Breast epithelium (tissue), 4 donors: ENCODE measurements at regions not wholly inside any gene's neighbourhood (a gene's known extent, or its start where the extent isn't known, plus 50 kb on each side); places are given as distances from the start of the nearest gene placed in this dataset.

Source experiments
- DNase-seq, 2 donors: peaks; one replicate each; pipeline ENCODE4 v3.0.0-alpha.2; 2019; ENCODE audit warnings: low spot score in 2 of 2
- H3K27ac ChIP-seq, 2 donors: fragments of 200-600 bp; sonication (generic) in 1 of 2; one replicate each; pipeline ENCODE4 v1.5.1; 2016 to 2019; ENCODE audit warnings: mild to moderate bottlenecking in 1 of 2
- H3K27me3 ChIP-seq, 2 donors: fragments of 200-600 bp; sonication (generic) in 1 of 2; one replicate each; pipeline versions ENCODE4 v1.5.1 to v1.6.0; 2017 to 2019; ENCODE audit warnings: control low read depth in 1 of 2, mild to moderate bottlenecking in 1 of 2
- H3K36me3 ChIP-seq: fragments of 200-600 bp; one replicate; pipeline ENCODE4 v1.5.1; 2019
- H3K4me1 ChIP-seq, 2 donors: fragments of 200-600 bp; sonication (generic); one replicate each; pipeline ENCODE4 v1.5.1; 2016 to 2019; ENCODE audit warnings: control low read depth in 1 of 2
- H3K4me3 ChIP-seq, 3 donors: fragments of 200-600 bp; sonication (generic); 1 replicate in 2 of 3; 2 replicates in 1 of 3; pipeline ENCODE4 v1.5.1; 2016 to 2019; ENCODE audit warnings: mild to moderate bottlenecking in 3 of 3, moderate library complexity in 2 of 3
- H3K9me3 ChIP-seq, 2 donors: fragments of 200-600 bp; sonication (generic) in 1 of 2; one replicate each; pipeline ENCODE4 v1.5.1; 2016 to 2019; ENCODE audit warnings: control low read depth in 1 of 2
- CTCF ChIP-seq, 3 donors: fragments of 450-650 bp; IDR thresholded peaks; one replicate each; pipeline ENCODE4 v1.5.1; 2016 to 2017; ENCODE audit warnings: antibody characterized with exemption in 3 of 3, mild to moderate bottlenecking in 3 of 3, moderate library complexity in 3 of 3
- POLR2A ChIP-seq: fragments of 450-650 bp; IDR thresholded peaks from one replicate; pipeline ENCODE4 v1.6.1; 2016; ENCODE audit warnings: antibody characterized with exemption, mild to moderate bottlenecking, moderate library complexity
- POLR2AphosphoS5 ChIP-seq, 3 donors: sonication (generic); formaldehyde crosslinking; IDR thresholded peaks; one replicate each; pipeline ENCODE4 v1.6.1; 2017; ENCODE audit warnings: antibody characterized with exemption in 3 of 3
- intact Hi-C: fragments of 100-400 bp; cut with DNase I; formaldehyde crosslinking; loops from one replicate; pipeline ENCODE4 v1.15.1; 2023; ENCODE audit warnings: low total_unique reads

GRCh38 chr4:180766944-180767729 lies 1476.1 kb upstream of the TENM3 start:
- Histone ChIP-seq H3K36me3 (no peaks in the 10 kb centered on the region), H3K4me1 (no peaks in the 10 kb centered on the region), H3K27ac (no peak overlapping the region), H3K9me3 (no peaks in the 10 kb centered on the region), H3K27me3 (no peaks in the 10 kb centered on the region), H3K4me3 (no peak overlapping the region)
- no peak for DNase-seq
- intact Hi-C loops = no loop called here
- TF ChIP-seq CTCF (IDR thresholded peaks at IDR 0.05) (no peak), POLR2AphosphoS5 (IDR thresholded peaks at IDR 0.05) (no peak), POLR2A (no peak)

GRCh38 chr4:180768610-180769009 lies 1474.6 kb upstream of the TENM3 start:
- intact Hi-C loops = no loop called here

GRCh38 chr4:180769791-180770190 lies 1473.4 kb upstream of the TENM3 start:
- intact Hi-C loops = no loop called here
- no peak for TF ChIP-seq CTCF (IDR thresholded peaks at IDR 0.05)
- no peak for TF ChIP-seq POLR2A
- TF ChIP-seq POLR2AphosphoS5 (IDR thresholded peaks at IDR 0.05) = no peak
- DNase-seq = no peak
- no peaks in the 10 kb centered on the region for H3K36me3 ChIP-seq
- no peak overlapping the region for H3K27ac ChIP-seq
- no peak overlapping the region for H3K4me3 ChIP-seq
- no peaks in the 10 kb centered on the region for H3K4me1 ChIP-seq
- no peaks in the 10 kb centered on the region for H3K27me3 ChIP-seq
- no peaks in the 10 kb centered on the region for H3K9me3 ChIP-seq

More at GRCh38 chr4:180768610-180769009, 1474.6 kb upstream of the TENM3 start:
- no peaks in the 10 kb centered on the region for H3K4me1 ChIP-seq
- DNase-seq = no peak
- no peak overlapping the region for H3K27ac ChIP-seq
- H3K9me3 ChIP-seq = no peaks in the 10 kb centered on the region
- no peaks in the 10 kb centered on the region for H3K27me3 ChIP-seq
- no peak overlapping the region for H3K4me3 ChIP-seq
- no peaks in the 10 kb centered on the region for H3K36me3 ChIP-seq
- TF ChIP-seq POLR2AphosphoS5 (IDR thresholded peaks at IDR 0.05) = no peak
- no peak for TF ChIP-seq POLR2A
- no peak for TF ChIP-seq CTCF (IDR thresholded peaks at IDR 0.05)

GRCh38 chr4:180770265-180770664 lies 1472.9 kb upstream of the TENM3 start:
- Histone ChIP-seq H3K27ac (no peak overlapping the region), H3K4me1 (no peaks in the 10 kb centered on the region), H3K4me3 (no peak overlapping the region), H3K36me3 (no peaks in the 10 kb centered on the region), H3K9me3 (no peaks in the 10 kb centered on the region), H3K27me3 (no peaks in the 10 kb centered on the region)
- TF ChIP-seq POLR2A = no peak
- TF ChIP-seq CTCF (IDR thresholded peaks at IDR 0.05) = no peak
- intact Hi-C loops = no loop called here
- DNase-seq = no peak

GRCh38 chr4:180784940-180785339 lies 1458.3 kb upstream of the TENM3 start:
- H3K36me3 ChIP-seq = no peaks in the 10 kb centered on the region
- DNase-seq = no peak
- H3K27me3 ChIP-seq = no peaks in the 10 kb centered on the region
- no peak overlapping the region for H3K4me3 ChIP-seq
- intact Hi-C loops = loop anchor here (5.0 kb wide), 1 partner anchor 933 kb away; no protein-coding TSS in a partner anchor
- TF ChIP-seq CTCF (IDR thresholded peaks at IDR 0.05) (no peak), POLR2A (no peak), POLR2AphosphoS5 (IDR thresholded peaks at IDR 0.05) (no peak)
- H3K27ac ChIP-seq = no peak overlapping the region
- H3K4me1 ChIP-seq = no peaks in the 10 kb centered on the region
- H3K9me3 ChIP-seq = peaks cover 0 to 8% of the 10 kb centered on the region in 2 donors
